HCT116 (cell line): ENCODE measurements at regions not wholly inside any gene's neighbourhood (a gene's known extent, or its start where the extent isn't known, plus 50 kb on each side); places are given as distances from the start of the nearest gene placed in this dataset.

Experiments
- ATAC-seq: fragments of 200-7000 bp; cut with Tn5 transposase; 2 replicates; pipeline ENCODE4 v1.9.1; 2020; ENCODE audit warnings: mild to moderate bottlenecking, moderate library complexity
- BruUV-seq: library from RNA; stranded (reverse); fragments of 400-500 nt; replicated peaks from 2 replicates; lab custom pipeline; 2021; lab: Mats Ljungman, UMichigan
- CTCF ChIA-PET: fragments of 300-600 bp; sonication (Branson Sonifier 250); formaldehyde crosslinking; loops from one replicate; lab custom pipeline; 2021; ENCODE audit warnings: antibody characterized with exemption; lab: Charles Lee
- POLR2A ChIA-PET: fragments of 300-600, 350-600 bp; sonication (Branson Sonifier 250); formaldehyde crosslinking; loops from one replicate; lab custom pipeline; 2021; ENCODE audit warnings: antibody characterized with exemption; lab: Charles Lee
- RAD21 ChIA-PET, 2 experiments: fragments of 300-600 bp; sonication (Branson Sonifier 250); formaldehyde crosslinking; loops; one replicate each; lab custom pipeline; 2023; ENCODE audit warnings: low total read pairs in 2 of 2; ENCODE audit not compliant: uncharacterized antibody in 2 of 2, unreplicated experiment in 2 of 2, low non-redundant PET in 1 of 2; lab: Charles Lee
- DNase-seq: peaks from one replicate; pipeline ENCODE4 v3.0.0-alpha.2; 2010; ENCODE audit warnings: low read depth, low spot score
- H2AFZ ChIP-seq: fragments of 200-600 bp; shearing (Covaris generic), sonication (generic); 2 replicates; pipeline ENCODE4 v1.6.1; 2017; ENCODE audit warnings: low read depth, mixed run types, mixed read lengths, antibody characterized with exemption, low read length; ENCODE audit not compliant: poor library complexity, severe bottlenecking
- H3K27ac ChIP-seq: 2 replicates; pipeline ENCODE4 v1.5.1; 2012; ENCODE audit warnings: low read depth, low read length
- H3K27me3 ChIP-seq: fragments of 200-600 bp; sonication (generic); 2 replicates; pipeline ENCODE4 v1.6.1; 2016; ENCODE audit warnings: mixed run types, low read length, mixed read lengths; ENCODE audit not compliant: insufficient read depth
- H3K36me3 ChIP-seq, 2 experiments: fragments of 200-500 bp in 1 of 2; fragments of 200-600 bp in 1 of 2; sonication (Bioruptor generic) in 1 of 2; sonication (generic) in 1 of 2; 2 replicates each; pipeline versions ENCODE4 v1.5.1 to v1.6.1; 2014 to 2016; ENCODE audit warnings: low read length in 2 of 2, inconsistent platforms in 1 of 2, mixed read lengths in 1 of 2, mixed run types in 1 of 2; ENCODE audit not compliant: insufficient read depth in 2 of 2, control insufficient read depth in 1 of 2
- H3K4me1 ChIP-seq, 2 experiments: fragments of 200-600 bp in 1 of 2; sonication (generic) in 1 of 2; 2 replicates each; pipeline versions ENCODE4 v1.5.1 to v1.6.1; 2012 to 2017; ENCODE audit warnings: low read length in 2 of 2, inconsistent platforms in 1 of 2, mild to moderate bottlenecking in 1 of 2, mixed read lengths in 1 of 2, mixed run types in 1 of 2, moderate library complexity in 1 of 2; ENCODE audit not compliant: insufficient read depth in 2 of 2, control insufficient read depth in 1 of 2
- H3K4me2 ChIP-seq: fragments of 200-600 bp; sonication (generic); 2 replicates; pipeline ENCODE4 v1.6.1; 2017; ENCODE audit warnings: mixed run types, low read length, mixed read lengths
- H3K4me3 ChIP-seq, 2 experiments: fragments of 200-600 bp in 1 of 2; sonication (generic) in 1 of 2; replicated peaks in 1 of 2; 2 replicates each; pipeline ENCODE4 v1.5.1; 2011 to 2016; ENCODE audit warnings: low read length in 2 of 2, control low read depth in 1 of 2, low read depth in 1 of 2, mild to moderate bottlenecking in 1 of 2, mixed read lengths in 1 of 2, mixed run types in 1 of 2
- H3K79me2 ChIP-seq: fragments of 200-600 bp; sonication (generic); 2 replicates; pipeline ENCODE4 v1.6.1; 2017; ENCODE audit warnings: mild to moderate bottlenecking, mixed run types, low read length, moderate library complexity, mixed read lengths; ENCODE audit not compliant: insufficient read depth
- H3K9ac ChIP-seq: fragments of 200-600 bp; sonication (generic); 2 replicates; pipeline ENCODE4 v1.6.1; 2016; ENCODE audit warnings: low read length, mixed read lengths
- H3K9me2 ChIP-seq: fragments of 200-600 bp; sonication (generic), shearing (Covaris generic); 2 replicates; pipeline ENCODE4 v1.6.1; 2017; ENCODE audit warnings: mixed run types, mild to moderate bottlenecking, moderate library complexity; ENCODE audit not compliant: insufficient read depth
- H3K9me3 ChIP-seq, 2 experiments: fragments of 200-500 bp in 1 of 2; fragments of 200-600 bp in 1 of 2; sonication (Bioruptor generic) in 1 of 2; sonication (generic) in 1 of 2; 2 replicates each; pipeline ENCODE4 v1.6.1; 2014 to 2017; ENCODE audit warnings: low read length in 2 of 2, mixed read lengths in 2 of 2, inconsistent platforms in 1 of 2, low read depth in 1 of 2, mild to moderate bottlenecking in 1 of 2, mixed run types in 1 of 2, moderate library complexity in 1 of 2; ENCODE audit not compliant: control insufficient read depth in 1 of 2, insufficient read depth in 1 of 2
- H4K20me1 ChIP-seq: fragments of 200-600 bp; sonication (generic), shearing (Covaris generic); 2 replicates; pipeline ENCODE4 v1.6.1; 2017; ENCODE audit warnings: mixed run types, mild to moderate bottlenecking, moderate library complexity; ENCODE audit not compliant: insufficient read depth
- EZH2phosphoT487 ChIP-seq: fragments of 200-600 bp; IDR thresholded peaks from 2 replicates; pipeline ENCODE4 v1.6.1; 2018; ENCODE audit warnings: antibody characterized with exemption, borderline replicate concordance
- FOSL1 ChIP-seq: IDR thresholded peaks from 2 replicates; pipeline ENCODE4 v1.6.1; 2012; ENCODE audit warnings: low read depth
- MAX ChIP-seq: IDR thresholded peaks from 2 replicates; pipeline ENCODE4 v1.6.1; 2012
- POLR2AphosphoS5 ChIP-seq: IDR thresholded peaks from 2 replicates; pipeline ENCODE4 v1.6.1; 2011; ENCODE audit warnings: mild to moderate bottlenecking, low read depth, low read length, moderate library complexity
- REST ChIP-seq: IDR thresholded peaks from 2 replicates; pipeline ENCODE4 v1.6.1; 2012; ENCODE audit warnings: low read depth
- SIN3A ChIP-seq: IDR thresholded peaks from 2 replicates; pipeline ENCODE4 v1.6.1; 2012; ENCODE audit warnings: low read depth
- SRF ChIP-seq: IDR thresholded peaks from 2 replicates; pipeline ENCODE4 v1.6.1; 2012; ENCODE audit warnings: low read depth
- TCF7L2 ChIP-seq: IDR thresholded peaks from 2 replicates; pipeline ENCODE4 v1.7.0; 2011; ENCODE audit warnings: borderline replicate concordance, inconsistent platforms; ENCODE audit not compliant: insufficient read depth, insufficient read length; ENCODE audit errors: extremely low read depth
- ZFX ChIP-seq: fragments of 450-650 bp; IDR thresholded peaks from 2 replicates; pipeline ENCODE4 v1.6.1; 2017
- intact Hi-C: fragments of 100-400 bp; cut with micrococcal nuclease; formaldehyde crosslinking; loops from 2 replicates; pipeline ENCODE4 v1.10.0; 2022
- TF ChIP-seq, protein P1 (sequence below), 3 experiments: fragments of 200-600 bp in 1 of 3; sonication (generic) in 1 of 3; IDR thresholded peaks in 2 of 3; conservative IDR thresholded peaks in 1 of 3; 2 replicates each; pipeline ENCODE4 v1.5.1; 2012 to 2017; ENCODE audit warnings: low read depth in 2 of 3, low read length in 2 of 3, antibody characterized with exemption in 1 of 3, borderline replicate concordance in 1 of 3, control low read depth in 1 of 3, mild to moderate bottlenecking in 1 of 3, mixed read lengths in 1 of 3, mixed run types in 1 of 3, moderate library complexity in 1 of 3; ENCODE audit not compliant: insufficient read depth in 1 of 3

- CTCF ChIA-PET = no interaction called here
- H3K79me2 ChIP-seq = no peaks in the 10 kb centered on the region
- BruUV-seq = no TSS peak
- no peak overlapping the region for H3K4me2 ChIP-seq
- H3K4me3 ChIP-seq = no peak overlapping the region
- POLR2A ChIA-PET = no interaction called here
- no peak overlapping the region for H3K9ac ChIP-seq
- intact Hi-C loops = no loop called here
- no peak overlapping the region for H3K27ac ChIP-seq
- H3K4me1 ChIP-seq = no peaks in the 10 kb centered on the region
- H2AFZ ChIP-seq = no peak overlapping the region
- no peaks in the 10 kb centered on the region for H4K20me1 ChIP-seq
- H3K9me3 ChIP-seq = peaks cover 4 to 11% of the 10 kb centered on the region in 2 experiments; a peak in 2 of 4 replicates
- ATAC-seq (no peak), DNase-seq (no peak)
- H3K9me2 ChIP-seq = no peaks in the 10 kb centered on the region
- TF ChIP-seq, protein P1, sequence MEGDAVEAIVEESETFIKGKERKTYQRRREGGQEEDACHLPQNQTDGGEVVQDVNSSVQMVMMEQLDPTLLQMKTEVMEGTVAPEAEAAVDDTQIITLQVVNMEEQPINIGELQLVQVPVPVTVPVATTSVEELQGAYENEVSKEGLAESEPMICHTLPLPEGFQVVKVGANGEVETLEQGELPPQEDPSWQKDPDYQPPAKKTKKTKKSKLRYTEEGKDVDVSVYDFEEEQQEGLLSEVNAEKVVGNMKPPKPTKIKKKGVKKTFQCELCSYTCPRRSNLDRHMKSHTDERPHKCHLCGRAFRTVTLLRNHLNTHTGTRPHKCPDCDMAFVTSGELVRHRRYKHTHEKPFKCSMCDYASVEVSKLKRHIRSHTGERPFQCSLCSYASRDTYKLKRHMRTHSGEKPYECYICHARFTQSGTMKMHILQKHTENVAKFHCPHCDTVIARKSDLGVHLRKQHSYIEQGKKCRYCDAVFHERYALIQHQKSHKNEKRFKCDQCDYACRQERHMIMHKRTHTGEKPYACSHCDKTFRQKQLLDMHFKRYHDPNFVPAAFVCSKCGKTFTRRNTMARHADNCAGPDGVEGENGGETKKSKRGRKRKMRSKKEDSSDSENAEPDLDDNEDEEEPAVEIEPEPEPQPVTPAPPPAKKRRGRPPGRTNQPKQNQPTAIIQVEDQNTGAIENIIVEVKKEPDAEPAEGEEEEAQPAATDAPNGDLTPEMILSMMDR (IDR thresholded peaks at IDR 0.05 in 2 of 3, conservative IDR thresholded peaks at IDR 0.05 in 1 of 3; ENCODE audit: borderline replicate concordance in 1 of 3, insufficient read depth in 1 of 3, low read depth in 2 of 3, low read length in 2 of 3) = no peak
- TF ChIP-seq EZH2phosphoT487 = no peak
- RAD21 ChIA-PET = no interaction called here
- no peaks in the 10 kb centered on the region for H3K36me3 ChIP-seq
- H3K27me3 ChIP-seq = no peaks in the 10 kb centered on the region
Measured at GRCh38 chr10:57202356-57202755, 841.3 kb upstream of the ZWINT start.

DNA sequence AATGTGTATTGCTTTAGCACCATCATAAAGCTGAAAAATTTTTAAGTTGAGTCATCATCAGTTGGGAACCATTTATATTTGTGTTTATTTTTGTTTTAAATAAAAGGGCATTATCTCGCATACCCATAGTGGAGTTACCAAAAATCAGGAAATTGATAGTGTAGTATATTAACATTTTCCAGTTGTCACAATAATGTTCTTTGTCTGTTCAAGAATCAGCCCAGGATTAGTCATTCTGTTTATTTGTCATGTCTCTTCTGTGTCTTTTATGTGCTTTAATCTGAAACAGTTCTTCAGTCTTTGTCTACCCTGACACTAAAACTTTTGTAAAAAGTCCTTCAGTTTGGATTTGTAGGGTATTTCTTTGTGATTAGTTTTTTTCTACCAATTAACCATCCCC lies 827.8 kb upstream of the ZWINT start:
- no peak overlapping the region for H3K27ac ChIP-seq
- H2AFZ ChIP-seq = no peak overlapping the region
- no peaks in the 10 kb centered on the region for H3K9me2 ChIP-seq
- BruUV-seq = no TSS peak
- ATAC-seq (no peak), DNase-seq (no peak)
- H4K20me1 ChIP-seq = no peaks in the 10 kb centered on the region
- RAD21 ChIA-PET = no interaction called here
- CTCF ChIA-PET = no interaction called here
- no peak overlapping the region for H3K4me3 ChIP-seq
- no peak overlapping the region for H3K4me2 ChIP-seq
- H3K9me3 ChIP-seq = peaks cover 7 to 14% of the 10 kb centered on the region in 2 experiments; a peak in 2 of 4 replicates
- POLR2A ChIA-PET = no interaction called here
- no peak overlapping the region for H3K9ac ChIP-seq
- no peaks in the 10 kb centered on the region for H3K4me1 ChIP-seq
- H3K27me3 ChIP-seq = no peaks in the 10 kb centered on the region
- no peaks in the 10 kb centered on the region for H3K36me3 ChIP-seq
- no peaks in the 10 kb centered on the region for H3K79me2 ChIP-seq
- intact Hi-C loops = no loop called here
- TF ChIP-seq TCF7L2 = no peak
- no peak for TF ChIP-seq EZH2phosphoT487
- no peak for TF ChIP-seq REST
- TF ChIP-seq SIN3A = no peak
- TF ChIP-seq, protein P1 (IDR thresholded peaks at IDR 0.05 in 2 of 3, conservative IDR thresholded peaks at IDR 0.05 in 1 of 3; ENCODE audit: borderline replicate concordance in 1 of 3, insufficient read depth in 1 of 3, low read depth in 2 of 3, low read length in 2 of 3) = no peak
- no peak for TF ChIP-seq SRF
- TF ChIP-seq MAX = no peak
- TF ChIP-seq POLR2AphosphoS5 = no peak
- TF ChIP-seq ZFX = no peak
- TF ChIP-seq FOSL1 = no peak
